Bronchial epithelial cell (primary cell): ENCODE measurements at regions not wholly inside any gene's neighbourhood (a gene's known extent, or its start where the extent isn't known, plus 50 kb on each side); places are given as distances from the start of the nearest gene placed in this dataset.

Source experiments
- DNase-seq: peaks from one replicate; pipeline ENCODE4 v3.0.0-alpha.2; 2010; ENCODE audit warnings: low read depth
- FAIRE-seq: peaks from 2 replicates; lab custom pipeline; 2011; peaks lifted over from hg19 to GRCh38; lab: Jason Lieb, UNC
- H3K27me3 ChIP-seq: 2 replicates; pipeline ENCODE4 v1.5.1; 2011; ENCODE audit warnings: low read length; ENCODE audit not compliant: control insufficient read depth, insufficient read depth
- H3K36me3 ChIP-seq: 2 replicates; pipeline ENCODE4 v1.5.1; 2011; ENCODE audit warnings: low read length; ENCODE audit not compliant: control insufficient read depth, insufficient read depth
- H3K4me3 ChIP-seq: 2 replicates; pipeline ENCODE4 v1.5.1; 2011; ENCODE audit warnings: mild to moderate bottlenecking, low read depth, low read length, control low read depth
- TF ChIP-seq, protein P1 (sequence below): IDR thresholded peaks from 2 replicates; pipeline ENCODE4 v1.5.1; 2011; ENCODE audit warnings: mild to moderate bottlenecking, moderate library complexity, low read length, control low read depth, inconsistent platforms; ENCODE audit not compliant: insufficient read depth, severe bottlenecking

DNA sequence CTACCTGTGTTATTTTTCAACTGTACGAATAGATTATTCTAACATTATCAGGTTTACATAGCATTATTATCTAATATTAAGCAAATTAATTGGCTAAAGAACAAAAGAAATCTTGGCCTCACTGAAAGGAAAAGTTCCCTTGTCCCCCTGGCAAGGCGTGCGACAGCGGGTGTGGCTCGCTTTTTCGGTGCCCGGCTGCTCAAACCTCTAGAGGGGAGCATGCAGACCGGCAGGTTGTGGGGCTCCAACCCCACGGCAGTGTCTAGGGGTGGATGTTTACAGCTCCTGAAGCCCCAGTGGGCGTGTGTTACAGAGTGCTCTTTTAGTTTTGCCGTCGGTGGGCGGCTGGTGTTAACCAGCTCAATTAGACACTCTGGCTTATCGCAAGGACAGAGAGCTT lies 456.4 kb downstream of the TNS3 start:
- DNase-seq (no peak), FAIRE-seq (no peak)

DNA sequence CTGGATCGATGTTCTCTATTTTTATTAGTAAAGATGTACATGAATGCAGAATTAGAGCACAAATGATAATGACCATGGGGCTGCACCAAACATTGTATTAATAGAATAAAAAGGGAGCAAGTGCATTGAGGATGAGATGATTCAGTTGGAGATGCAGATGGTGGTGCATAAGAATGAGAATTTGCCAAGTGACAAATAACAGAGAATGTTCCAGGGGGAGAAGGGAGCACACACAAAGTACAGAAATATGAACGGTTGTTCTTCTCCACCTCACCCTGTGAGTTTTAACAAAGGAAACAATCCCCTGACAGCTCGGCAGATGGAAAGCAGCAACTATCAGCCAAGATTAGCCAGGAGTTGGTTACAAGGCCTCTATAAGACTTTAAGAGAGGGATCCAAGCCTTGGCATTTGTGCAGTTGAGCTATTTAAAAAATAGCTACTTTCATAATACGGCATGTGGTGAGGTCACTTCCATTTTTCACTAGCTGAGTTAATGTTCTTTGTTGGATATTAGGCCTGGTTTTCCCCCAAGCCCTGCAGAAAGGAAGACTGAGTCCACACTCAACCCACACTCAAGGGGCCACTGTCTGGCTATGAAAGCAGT lies 462.5 kb downstream of the TNS3 start:
- Histone ChIP-seq H3K4me3 (no peak overlapping the region), H3K36me3 (no peaks in the 10 kb centered on the region), H3K27me3 (peaks cover 2% of the 10 kb centered on the region)
- no peak for FAIRE-seq
- TF ChIP-seq, protein P1, sequence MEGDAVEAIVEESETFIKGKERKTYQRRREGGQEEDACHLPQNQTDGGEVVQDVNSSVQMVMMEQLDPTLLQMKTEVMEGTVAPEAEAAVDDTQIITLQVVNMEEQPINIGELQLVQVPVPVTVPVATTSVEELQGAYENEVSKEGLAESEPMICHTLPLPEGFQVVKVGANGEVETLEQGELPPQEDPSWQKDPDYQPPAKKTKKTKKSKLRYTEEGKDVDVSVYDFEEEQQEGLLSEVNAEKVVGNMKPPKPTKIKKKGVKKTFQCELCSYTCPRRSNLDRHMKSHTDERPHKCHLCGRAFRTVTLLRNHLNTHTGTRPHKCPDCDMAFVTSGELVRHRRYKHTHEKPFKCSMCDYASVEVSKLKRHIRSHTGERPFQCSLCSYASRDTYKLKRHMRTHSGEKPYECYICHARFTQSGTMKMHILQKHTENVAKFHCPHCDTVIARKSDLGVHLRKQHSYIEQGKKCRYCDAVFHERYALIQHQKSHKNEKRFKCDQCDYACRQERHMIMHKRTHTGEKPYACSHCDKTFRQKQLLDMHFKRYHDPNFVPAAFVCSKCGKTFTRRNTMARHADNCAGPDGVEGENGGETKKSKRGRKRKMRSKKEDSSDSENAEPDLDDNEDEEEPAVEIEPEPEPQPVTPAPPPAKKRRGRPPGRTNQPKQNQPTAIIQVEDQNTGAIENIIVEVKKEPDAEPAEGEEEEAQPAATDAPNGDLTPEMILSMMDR, result no peak
- no peak for DNase-seq

More for the DNA sequence above, 456.4 kb downstream of the TNS3 start:
- Histone ChIP-seq H3K4me3 (no peak overlapping the region), H3K36me3 (no peaks in the 10 kb centered on the region), H3K27me3 (no peaks in the 10 kb centered on the region)
- TF ChIP-seq, protein P1, result no peak

DNA sequence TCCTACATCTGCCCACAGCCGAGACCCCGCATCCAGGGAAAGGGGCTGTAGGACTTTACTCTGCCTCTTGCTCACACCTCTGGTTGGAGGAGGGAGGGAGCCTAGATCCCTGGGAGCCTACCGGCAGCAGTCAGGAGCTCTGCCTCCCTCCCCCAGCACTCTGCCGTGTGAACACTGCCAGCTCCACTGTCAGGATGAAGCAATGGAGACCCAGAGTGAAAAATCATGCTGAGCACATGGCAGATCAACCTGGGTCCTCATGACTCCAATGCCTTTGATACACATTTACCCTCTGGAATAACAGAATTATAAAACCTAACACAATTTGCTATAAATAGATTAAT lies 477.7 kb downstream of the TNS3 start:
- TF ChIP-seq, protein P1, result no peak
- Histone ChIP-seq H3K4me3 (no peak overlapping the region), H3K36me3 (no peaks in the 10 kb centered on the region), H3K27me3 (no peaks in the 10 kb centered on the region)
- no peak for FAIRE-seq
- no peak for DNase-seq

DNA sequence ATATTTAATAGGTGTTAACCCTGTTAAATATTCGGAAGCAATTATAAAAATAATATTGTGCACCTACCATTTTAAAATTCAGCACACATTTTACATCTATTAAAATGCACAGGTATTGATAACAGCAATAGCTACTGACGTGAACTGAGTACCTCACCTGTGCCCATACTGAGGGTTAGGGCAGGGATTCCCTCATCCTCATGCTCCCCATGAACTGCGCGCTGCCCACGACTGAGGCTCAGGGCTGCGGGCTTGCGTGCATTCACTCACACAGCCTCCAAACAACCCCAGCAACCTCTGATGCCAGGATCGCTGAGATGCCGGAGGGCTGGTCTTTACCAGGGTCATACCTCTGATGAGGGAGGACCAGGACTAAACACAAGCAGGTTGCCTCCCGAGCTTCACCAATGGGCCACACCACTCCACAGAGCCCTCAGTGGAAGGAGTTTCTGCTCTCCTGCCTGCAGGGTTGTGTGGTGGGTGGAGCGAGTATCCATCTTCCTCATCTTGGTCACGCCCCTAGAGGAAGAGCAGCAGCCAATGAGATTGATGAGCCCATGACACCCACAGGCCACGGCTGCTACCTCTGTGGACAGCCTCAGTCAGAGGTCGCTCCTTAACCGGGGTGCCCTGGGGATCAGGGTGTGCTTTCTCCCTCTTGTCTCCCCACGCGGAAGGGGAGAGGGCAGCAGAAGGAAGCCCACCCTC lies 478.3 kb downstream of the TNS3 start:
- TF ChIP-seq, protein P1, result no peak
- Histone ChIP-seq H3K4me3 (no peak overlapping the region), H3K36me3 (no peaks in the 10 kb centered on the region), H3K27me3 (no peaks in the 10 kb centered on the region)
- DNase-seq (no peak), FAIRE-seq (no peak)

DNA sequence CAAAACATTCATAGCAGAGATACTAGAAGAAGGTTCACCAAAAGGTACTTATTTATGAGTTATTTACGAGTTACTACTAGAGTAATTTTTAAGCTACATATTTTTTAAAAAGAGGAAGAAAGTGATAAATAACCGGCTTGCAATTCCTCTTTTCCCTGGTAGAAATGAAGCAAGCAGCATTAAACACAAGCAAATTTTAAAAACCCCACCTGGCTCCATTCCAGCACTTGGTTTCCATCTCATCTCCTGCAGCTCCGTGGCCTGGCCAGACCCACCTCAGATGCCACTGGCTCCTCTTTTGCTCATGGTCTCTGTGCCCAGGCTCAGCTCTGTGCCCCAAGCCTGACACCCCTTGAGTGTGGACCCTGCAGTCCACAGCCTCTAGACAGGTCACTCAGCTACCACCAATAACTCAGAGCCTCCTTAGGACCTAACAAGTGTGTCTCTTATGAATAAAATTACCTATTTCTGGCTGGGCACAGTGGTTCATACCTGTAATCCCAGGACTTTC lies 479.5 kb downstream of the TNS3 start:
- no peaks in the 10 kb centered on the region for H3K27me3 ChIP-seq
- H3K36me3 ChIP-seq, result no peaks in the 10 kb centered on the region
- FAIRE-seq (no peak), DNase-seq (no peak)
- TF ChIP-seq, protein P1, result no peak
- no peak overlapping the region for H3K4me3 ChIP-seq
